ENCODE measurements at regions not wholly inside any gene's neighbourhood (a gene's known extent, or its start where the extent isn't known, plus 50 kb on each side); places are given as distances from the start of the nearest gene placed in this dataset.

GRCh38 chr9:80385246-80385645 is 813.5 kb downstream of the TLE4 start:
- TF ChIP-seq, protein P1, sequence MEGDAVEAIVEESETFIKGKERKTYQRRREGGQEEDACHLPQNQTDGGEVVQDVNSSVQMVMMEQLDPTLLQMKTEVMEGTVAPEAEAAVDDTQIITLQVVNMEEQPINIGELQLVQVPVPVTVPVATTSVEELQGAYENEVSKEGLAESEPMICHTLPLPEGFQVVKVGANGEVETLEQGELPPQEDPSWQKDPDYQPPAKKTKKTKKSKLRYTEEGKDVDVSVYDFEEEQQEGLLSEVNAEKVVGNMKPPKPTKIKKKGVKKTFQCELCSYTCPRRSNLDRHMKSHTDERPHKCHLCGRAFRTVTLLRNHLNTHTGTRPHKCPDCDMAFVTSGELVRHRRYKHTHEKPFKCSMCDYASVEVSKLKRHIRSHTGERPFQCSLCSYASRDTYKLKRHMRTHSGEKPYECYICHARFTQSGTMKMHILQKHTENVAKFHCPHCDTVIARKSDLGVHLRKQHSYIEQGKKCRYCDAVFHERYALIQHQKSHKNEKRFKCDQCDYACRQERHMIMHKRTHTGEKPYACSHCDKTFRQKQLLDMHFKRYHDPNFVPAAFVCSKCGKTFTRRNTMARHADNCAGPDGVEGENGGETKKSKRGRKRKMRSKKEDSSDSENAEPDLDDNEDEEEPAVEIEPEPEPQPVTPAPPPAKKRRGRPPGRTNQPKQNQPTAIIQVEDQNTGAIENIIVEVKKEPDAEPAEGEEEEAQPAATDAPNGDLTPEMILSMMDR (IDR thresholded peaks at IDR 0.05): no peak
- TF ChIP-seq POLR2AphosphoS5 (IDR thresholded peaks at IDR 0.05) (no peak), POLR2A (IDR thresholded peaks at IDR 0.05) (no peak)

All from sigmoid colon (tissue), 4 donors.